Esophagus muscularis mucosa (tissue), 3 donors: ENCODE measurements at regions not wholly inside any gene's neighbourhood (a gene's known extent, or its start where the extent isn't known, plus 50 kb on each side); places are given as distances from the start of the nearest gene placed in this dataset.

Source experiments
- CTCF ChIP-seq, 3 experiments: fragments of 200-600 bp in 2 of 3; fragments of 450-650 bp in 1 of 3; sonication (generic) in 2 of 3; IDR thresholded peaks; one replicate each; pipeline ENCODE4 v1.5.1; 2017 to 2019; ENCODE audit warnings: antibody characterized with exemption in 3 of 3, mild to moderate bottlenecking in 2 of 3, moderate library complexity in 1 of 3
- EP300 ChIP-seq: sonication (generic); formaldehyde crosslinking; IDR thresholded peaks from one replicate; pipeline ENCODE4 v1.6.1; 2017; ENCODE audit warnings: antibody characterized with exemption

GRCh38 chr7:84900215-84900614, 286.6 kb downstream of the SEMA3D start:
- TF ChIP-seq CTCF (IDR thresholded peaks at IDR 0.05) = no peak
- TF ChIP-seq EP300 = no peak
